GM20431 (cell line): ENCODE measurements at regions not wholly inside any gene's neighbourhood (a gene's known extent, or its start where the extent isn't known, plus 50 kb on each side); places are given as distances from the start of the nearest gene placed in this dataset.
"Not testable (repeated sequence)": the region's sequence is repeated elsewhere in the genome, so short reads cannot be mapped to it uniquely, and the experiment has no call there.

ENCODE experiments used
- in situ Hi-C: fragments of 300-500 bp; cut with MseI, MboI; formaldehyde crosslinking; loops from one replicate; pipeline ENCODE4 v1.15.0; 2020; ENCODE audit warnings: low sequenced_read_pairs; ENCODE audit not compliant: unreplicated experiment

DNA sequence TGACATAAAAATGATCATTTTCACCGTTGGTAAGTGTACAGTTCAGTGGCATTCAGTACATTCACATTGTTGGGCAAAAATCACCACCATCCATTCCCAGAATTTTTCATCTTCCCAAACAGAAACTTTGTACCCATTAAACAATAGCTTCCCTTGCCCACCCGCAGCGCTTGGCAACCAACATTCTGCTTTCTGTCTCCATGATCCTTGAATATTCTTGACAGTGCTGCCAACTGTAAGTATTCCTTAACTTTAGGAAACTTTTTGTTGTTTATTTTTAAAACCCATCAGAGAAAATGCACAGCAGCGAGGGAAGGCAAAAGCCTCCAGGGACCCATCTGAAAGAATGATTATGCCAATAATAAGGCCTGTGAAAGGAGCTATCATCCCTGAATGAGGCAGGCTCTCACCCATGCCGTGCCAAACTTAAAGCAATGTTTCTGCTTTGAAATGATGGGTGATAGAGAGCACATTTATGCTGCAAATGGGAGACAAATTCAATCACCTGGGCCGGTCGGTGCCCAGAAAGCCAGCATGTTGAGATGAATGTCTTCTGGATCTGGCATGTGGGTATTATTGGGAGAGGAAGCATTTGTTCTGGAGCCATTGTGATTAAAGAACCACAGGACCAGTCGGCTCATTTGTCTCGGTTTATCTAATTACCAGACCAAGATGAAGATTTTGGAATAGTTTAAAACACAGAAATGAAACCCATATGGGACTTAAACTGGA lies 202.1 kb upstream of the NPVF start:
- in situ Hi-C loops, result no loop called here

DNA sequence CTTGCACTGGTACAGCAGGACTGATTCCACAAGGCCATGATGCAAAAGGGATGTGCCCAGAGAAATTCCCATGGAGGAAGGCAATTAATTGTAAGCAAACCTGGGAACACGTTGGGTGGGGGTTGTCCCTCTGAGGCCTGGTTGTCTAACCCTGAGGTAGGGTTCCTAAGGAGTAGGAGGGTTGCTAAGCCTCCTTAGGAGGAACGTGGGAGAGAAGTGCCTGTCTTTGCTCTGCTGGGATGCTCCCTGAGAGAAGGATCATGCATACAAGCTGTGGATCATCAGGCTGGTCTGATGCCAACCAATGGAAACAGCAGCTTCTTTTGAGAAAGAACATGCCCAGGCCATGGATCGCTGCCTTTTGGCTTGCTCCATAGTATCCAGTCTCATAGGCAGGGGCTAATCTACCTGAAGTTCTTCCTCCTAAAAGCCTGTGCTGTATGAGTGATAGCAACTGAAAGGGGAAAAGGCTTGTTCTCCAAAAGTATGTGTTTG lies 203.7 kb upstream of the NPVF start:
- in situ Hi-C loops, result no loop called here

GRCh38 chr7:25432807-25433206 lies 204.5 kb upstream of the NPVF start:
- in situ Hi-C loops, result no loop called here

- in situ Hi-C loops, result no loop called here
Measured at GRCh38 chr7:25436413-25436812, 208.1 kb upstream of the NPVF start.

DNA sequence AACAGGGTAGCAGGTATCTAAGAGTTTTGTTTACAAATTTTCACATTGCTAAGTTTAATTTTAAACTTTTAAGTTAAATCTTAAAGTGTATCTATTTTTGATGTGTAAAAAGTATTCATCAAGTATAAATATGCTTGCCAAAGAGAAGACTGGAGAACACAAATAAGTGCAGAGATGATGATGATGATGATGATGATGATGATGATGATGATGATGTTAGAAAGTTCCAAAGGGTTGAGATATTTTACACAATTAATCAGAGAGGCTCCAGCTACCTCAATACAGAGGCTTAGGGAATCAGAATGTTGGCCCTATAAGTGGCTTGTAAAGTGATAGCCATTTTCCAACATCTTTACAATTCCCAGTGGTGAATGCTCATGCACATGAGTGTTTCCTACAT lies 209.0 kb upstream of the NPVF start:
- in situ Hi-C loops, result no loop called here

- in situ Hi-C loops, result no loop called here
Measured at GRCh38 chr7:25444991-25445390, 216.7 kb upstream of the NPVF start.

GRCh38 chr7:25448301-25448700 lies 220.0 kb upstream of the NPVF start:
- in situ Hi-C loops, result no loop called here

DNA sequence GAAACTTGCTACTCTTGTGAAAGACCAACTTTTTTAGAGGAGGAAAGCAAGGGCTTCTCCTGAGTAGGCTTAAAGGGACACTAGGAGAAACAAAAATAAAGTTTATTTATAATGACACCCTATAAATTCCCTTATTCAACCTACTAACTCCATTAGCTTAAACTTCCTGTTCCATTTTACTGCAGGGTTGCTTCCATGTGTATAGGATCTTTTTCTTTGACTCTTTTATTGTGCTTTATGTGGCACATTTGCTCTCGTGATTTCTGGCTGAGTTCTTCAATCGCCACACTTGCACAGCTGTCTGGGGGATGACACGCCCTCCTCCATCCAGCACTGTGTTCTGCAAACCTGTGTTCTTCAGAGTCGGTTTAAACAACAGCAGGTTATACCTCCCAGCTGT lies 225.7 kb upstream of the NPVF start:
- in situ Hi-C loops, result no loop called here

GRCh38 chr7:25454562-25455041 lies 226.3 kb upstream of the NPVF start:
- in situ Hi-C loops, result no loop called here

- in situ Hi-C loops, result no loop called here
Measured at GRCh38 chr7:25455683-25456251, 227.5 kb upstream of the NPVF start.

- in situ Hi-C loops, result no loop called here
Measured at GRCh38 chr7:25456467-25457171, 228.3 kb upstream of the NPVF start.

DNA sequence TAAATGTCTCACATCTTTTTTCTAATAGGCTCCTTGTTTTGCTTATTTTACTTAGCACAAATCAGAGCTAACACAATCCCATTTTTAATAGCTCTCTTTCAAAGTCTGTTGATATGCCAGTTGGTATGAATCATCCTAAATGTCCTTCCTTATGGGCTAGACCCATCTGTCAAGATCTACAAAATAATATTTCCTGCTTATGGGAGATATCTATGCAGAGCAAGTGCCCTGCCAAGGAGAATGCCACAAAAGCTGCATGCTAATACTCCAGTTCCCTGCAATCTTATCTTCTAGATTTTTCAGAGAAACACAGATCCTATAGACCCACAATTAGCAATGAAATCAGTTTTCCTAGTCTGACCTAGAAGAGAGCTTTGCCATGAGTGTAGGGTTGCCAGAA lies 230.8 kb upstream of the NPVF start:
- in situ Hi-C loops, result no loop called here

- in situ Hi-C loops, result no loop called here
Measured at GRCh38 chr7:25460433-25460832, 232.1 kb upstream of the NPVF start.

DNA sequence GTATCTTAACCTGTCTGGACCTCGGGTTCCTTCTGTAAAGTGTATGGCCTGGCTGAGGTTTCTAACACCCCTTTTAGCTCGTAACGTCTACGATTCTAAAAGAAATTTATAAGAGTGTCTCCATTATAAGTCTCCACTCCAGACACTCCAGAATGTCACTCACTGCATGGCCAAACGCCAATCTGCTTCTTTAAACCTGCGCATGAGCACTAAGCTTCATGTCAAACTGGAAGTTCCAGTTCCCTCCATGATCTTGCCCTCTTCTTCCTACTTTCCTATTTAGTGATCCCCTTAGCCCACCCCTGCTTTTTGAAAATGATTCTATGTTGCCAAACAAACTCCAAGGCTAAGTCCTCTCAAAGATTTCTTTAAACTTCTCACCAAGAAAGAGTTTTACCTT lies 241.4 kb upstream of the NPVF start:
- in situ Hi-C loops, result no loop called here

DNA sequence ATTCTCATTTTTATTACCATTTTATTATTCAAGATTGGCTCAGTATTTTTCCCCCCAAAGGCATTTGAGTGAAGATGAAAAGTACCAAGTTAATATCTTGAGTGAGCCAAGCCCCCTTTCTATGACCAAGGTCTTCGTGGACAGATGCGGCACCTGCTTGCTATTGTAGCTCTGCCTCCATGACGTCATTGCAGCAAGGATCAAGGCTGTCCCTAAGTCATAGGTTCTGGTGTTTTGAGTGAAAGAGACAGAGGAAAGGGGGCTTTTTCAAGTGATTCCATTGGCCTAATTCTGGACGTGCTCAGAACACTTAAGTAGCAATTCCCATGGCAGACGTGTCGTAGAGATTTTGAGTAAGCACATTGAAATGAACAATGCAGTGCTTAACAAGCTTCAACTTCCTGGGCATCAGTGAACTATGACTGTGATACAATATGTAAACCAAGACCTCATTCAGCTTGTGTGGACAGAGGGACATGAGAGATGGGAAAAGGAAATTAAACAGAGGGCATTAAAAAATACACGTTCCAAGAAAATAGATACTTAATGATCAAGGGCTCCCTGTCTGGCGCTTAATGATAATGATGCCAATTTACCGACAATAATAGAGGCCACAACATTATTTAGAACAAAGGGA lies 248.7 kb upstream of the NPVF start:
- in situ Hi-C loops, result no loop called here

DNA sequence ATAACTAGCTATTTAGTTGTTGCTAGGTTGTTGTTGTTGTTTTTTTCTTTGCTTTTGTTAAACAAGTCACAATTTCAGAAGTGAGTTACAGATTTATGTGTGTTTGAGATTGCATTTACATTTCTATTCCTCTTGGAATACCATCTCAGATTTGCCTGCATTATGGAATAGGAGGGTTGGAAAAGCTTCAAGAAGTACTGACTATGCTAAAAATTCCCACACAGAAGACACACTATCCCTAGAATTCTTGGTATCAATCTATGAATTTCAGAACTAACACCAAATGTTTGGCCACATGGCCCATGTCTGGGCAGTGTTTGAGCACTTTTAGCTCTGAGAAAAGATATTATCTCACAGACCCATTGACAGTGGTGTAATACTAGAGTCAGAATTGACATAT lies 249.9 kb upstream of the NPVF start:
- in situ Hi-C loops, result not testable (repeated sequence)

DNA sequence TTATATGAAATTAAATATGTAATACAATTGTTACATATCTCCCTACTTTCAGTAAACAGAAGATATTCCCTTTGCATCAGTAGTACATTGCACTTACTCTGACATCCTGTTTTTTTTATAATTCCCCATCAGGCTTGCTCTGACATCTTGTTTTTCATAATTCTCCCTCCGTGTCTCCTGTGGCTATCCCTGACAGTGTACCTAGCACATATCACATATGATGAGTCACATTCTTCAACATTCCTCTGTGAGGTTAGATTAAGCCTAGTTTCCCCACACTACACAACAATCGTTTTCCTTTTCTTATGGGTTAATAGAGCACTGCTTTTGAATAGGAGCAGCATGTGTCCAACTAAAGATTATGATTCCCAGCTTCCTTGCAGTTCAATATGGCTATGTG lies 250.6 kb upstream of the NPVF start:
- in situ Hi-C loops, result no loop called here

GRCh38 chr7:25481891-25482290 lies 253.6 kb upstream of the NPVF start:
- in situ Hi-C loops, result no loop called here

GRCh38 chr7:25482631-25483030 lies 254.3 kb upstream of the NPVF start:
- in situ Hi-C loops, result no loop called here

DNA sequence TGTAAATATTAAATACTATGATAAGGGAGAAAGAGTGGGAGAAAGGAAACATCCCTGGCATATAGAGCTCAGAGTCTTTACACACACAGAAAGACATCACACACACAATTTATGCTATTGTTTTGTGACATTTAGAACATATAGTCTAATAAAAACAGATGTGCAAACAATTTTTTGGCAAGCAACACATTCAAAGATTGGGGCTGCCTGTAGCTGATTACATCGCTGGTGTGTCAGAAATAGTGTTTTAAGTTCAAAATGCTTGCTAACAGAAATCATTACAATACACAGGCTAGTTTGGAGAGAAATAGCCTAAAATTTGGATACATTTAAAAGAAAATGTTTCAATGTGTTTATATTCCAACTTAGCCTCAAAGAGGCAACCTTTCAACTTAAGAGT lies 256.7 kb upstream of the NPVF start:
- in situ Hi-C loops, result no loop called here

DNA sequence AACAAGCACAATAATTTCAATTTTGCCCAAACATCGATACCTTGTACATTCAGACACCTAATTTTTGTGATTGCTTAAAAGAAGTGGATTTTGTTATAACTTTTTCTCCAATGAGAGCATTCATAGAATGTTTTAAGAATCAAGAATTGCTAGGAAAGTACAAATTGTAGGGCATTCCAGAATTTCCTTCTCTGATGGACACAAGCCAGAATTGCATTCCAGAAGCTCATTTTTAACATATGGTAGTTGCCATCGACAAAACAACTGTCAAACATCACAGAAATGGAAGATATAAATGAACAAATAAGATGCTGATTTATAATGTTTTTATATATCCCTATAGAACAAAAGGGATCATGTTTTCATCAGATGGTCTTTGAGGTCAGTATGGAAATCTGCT lies 258.4 kb upstream of the NPVF start:
- in situ Hi-C loops, result no loop called here
